ENCODE measurements at regions not wholly inside any gene's neighbourhood (a gene's known extent, or its start where the extent isn't known, plus 50 kb on each side); places are given as distances from the start of the nearest gene placed in this dataset.

- TF ChIP-seq YY1 (IDR thresholded peaks at IDR 0.05; ENCODE audit: insufficient read depth, insufficient read length) (no peak), ZNF274 (IDR thresholded peaks at IDR 0.05; ENCODE audit: low read depth, low read length) (no peak)
Measured at GRCh38 chr10:64537112-64537511, 1015.9 kb downstream of the REEP3 start.

Measured in NT2/D1 (cell line).